ENCODE measurements at regions not wholly inside any gene's neighbourhood (a gene's known extent, or its start where the extent isn't known, plus 50 kb on each side); places are given as distances from the start of the nearest gene placed in this dataset.

- DNase-seq, result no peak
These were observed 241.4 kb upstream of the DYNLRB2 start for GRCh38 chr16:80299416-80299815.

GRCh38 chr16:80298676-80299075 is 242.1 kb upstream of the DYNLRB2 start:
- no peak for DNase-seq

- DNase-seq, result no peak
These were observed 244.8 kb upstream of the DYNLRB2 start for GRCh38 chr16:80296034-80296433.

GRCh38 chr16:80294172-80294571 is 246.6 kb upstream of the DYNLRB2 start:
- no peak for DNase-seq

- DNase-seq, result no peak
These were observed 252.2 kb upstream of the DYNLRB2 start for GRCh38 chr16:80288616-80289015.

- no peak for DNase-seq
These were observed 253.1 kb upstream of the DYNLRB2 start for GRCh38 chr16:80287674-80288073.

- no peak for DNase-seq
These were observed 255.7 kb upstream of the DYNLRB2 start for GRCh38 chr16:80285104-80285503.

GRCh38 chr16:80283466-80284392 is 257.1 kb upstream of the DYNLRB2 start:
- no peak for DNase-seq

GRCh38 chr16:80280557-80280956 is 260.2 kb upstream of the DYNLRB2 start:
- DNase-seq, result no peak

- no peak for DNase-seq
These were observed 261.1 kb upstream of the DYNLRB2 start for GRCh38 chr16:80279656-80280055.

- no peak for DNase-seq
These were observed 263.6 kb upstream of the DYNLRB2 start for GRCh38 chr16:80277182-80277581.

GRCh38 chr16:80274576-80275191 is 266.1 kb upstream of the DYNLRB2 start:
- no peak for DNase-seq

GRCh38 chr16:80273635-80274538 is 266.9 kb upstream of the DYNLRB2 start:
- DNase-seq, result no peak

- no peak for DNase-seq
These were observed 275.0 kb upstream of the DYNLRB2 start for GRCh38 chr16:80265624-80266306.

GRCh38 chr16:80263848-80264694 is 276.7 kb upstream of the DYNLRB2 start:
- no peak for DNase-seq

GRCh38 chr16:80263181-80263823 is 277.5 kb upstream of the DYNLRB2 start:
- DNase-seq, result no peak

GRCh38 chr16:80260906-80261311 is 279.9 kb upstream of the DYNLRB2 start:
- no peak for DNase-seq

- no peak for DNase-seq
These were observed 281.4 kb upstream of the DYNLRB2 start for GRCh38 chr16:80259290-80259805.

GRCh38 chr16:80258407-80258806 is 282.4 kb upstream of the DYNLRB2 start:
- DNase-seq, result no peak

GRCh38 chr16:80254970-80255369 is 285.8 kb upstream of the DYNLRB2 start:
- DNase-seq, result no peak

- DNase-seq, result no peak
These were observed 287.1 kb upstream of the DYNLRB2 start for GRCh38 chr16:80253741-80254140.
